ENCODE measurements at regions not wholly inside any gene's neighbourhood (a gene's known extent, or its start where the extent isn't known, plus 50 kb on each side); places are given as distances from the start of the nearest gene placed in this dataset.

GRCh38 chr15:75142499-75142898 is 59.2 kb upstream of the C15orf39 start:
- H3K4me3 ChIP-seq = no peak overlapping the region
- no peaks in the 10 kb centered on the region for H3K4me1 ChIP-seq
- no peak overlapping the region for H3K27ac ChIP-seq
- no peaks in the 10 kb centered on the region for H3K27me3 ChIP-seq
- intact Hi-C loops (cut with DNase I) = no loop called here
- H3K9me3 ChIP-seq = peaks cover 23% of the 10 kb centered on the region
- no peak for DNase-seq (ENCODE audit: extremely low spot score in 2 of 2)
- no peak for TF ChIP-seq POLR2AphosphoS5 (IDR thresholded peaks at IDR 0.05; ENCODE audit: insufficient read depth in 1 of 2, low read depth in 1 of 2)
- no peaks in the 10 kb centered on the region for H3K36me3 ChIP-seq

- Histone ChIP-seq H3K4me3 (no peak overlapping the region), H3K9me3 (peaks cover 23% of the 10 kb centered on the region), H3K27ac (no peak overlapping the region), H3K27me3 (no peaks in the 10 kb centered on the region), H3K36me3 (no peaks in the 10 kb centered on the region), H3K4me1 (no peaks in the 10 kb centered on the region)
- TF ChIP-seq POLR2A (IDR thresholded peaks at IDR 0.05) (no peak), CTCF (IDR thresholded peaks at IDR 0.05) (no peak), POLR2AphosphoS5 (IDR thresholded peaks at IDR 0.05; ENCODE audit: insufficient read depth in 1 of 2, low read depth in 1 of 2) (no peak)
- no peak for DNase-seq (ENCODE audit: extremely low spot score in 2 of 2)
- intact Hi-C loops (cut with DNase I) = no loop called here
These were observed 57.8 kb upstream of the C15orf39 start for GRCh38 chr15:75143738-75144334.

- intact Hi-C loops (cut with DNase I) = no loop called here
- H3K9me3 ChIP-seq = peaks cover 23% of the 10 kb centered on the region
- DNase-seq (ENCODE audit: extremely low spot score in 2 of 2) = no peak
These were observed 56.4 kb upstream of the C15orf39 start for GRCh38 chr15:75145027-75145841.

GRCh38 chr15:75148280-75148679 is 53.4 kb upstream of the C15orf39 start:
- TF ChIP-seq POLR2AphosphoS5 (IDR thresholded peaks at IDR 0.05; ENCODE audit: insufficient read depth in 1 of 2, low read depth in 1 of 2) (no peak), POLR2A (IDR thresholded peaks at IDR 0.05) (no peak), CTCF (IDR thresholded peaks at IDR 0.05) (no peak)
- intact Hi-C loops (cut with DNase I) = no loop called here
- peaks cover 12% of the 10 kb centered on the region for H3K9me3 ChIP-seq
- no peak overlapping the region for H3K4me3 ChIP-seq
- no peaks in the 10 kb centered on the region for H3K4me1 ChIP-seq
- DNase-seq (ENCODE audit: extremely low spot score in 2 of 2) = no peak
- no peak overlapping the region for H3K27ac ChIP-seq
- no peaks in the 10 kb centered on the region for H3K27me3 ChIP-seq
- H3K36me3 ChIP-seq = no peaks in the 10 kb centered on the region

More at GRCh38 chr15:75145027-75145841, 56.4 kb upstream of the C15orf39 start:
- Histone ChIP-seq H3K27ac (no peak overlapping the region), H3K27me3 (no peaks in the 10 kb centered on the region), H3K4me3 (no peak overlapping the region), H3K36me3 (no peaks in the 10 kb centered on the region), H3K4me1 (no peaks in the 10 kb centered on the region)
- TF ChIP-seq CTCF (IDR thresholded peaks at IDR 0.05) (no peak), POLR2AphosphoS5 (IDR thresholded peaks at IDR 0.05; ENCODE audit: insufficient read depth in 1 of 2, low read depth in 1 of 2) (no peak), POLR2A (IDR thresholded peaks at IDR 0.05) (no peak)

GRCh38 chr15:75149867-75150709 is 51.6 kb upstream of the C15orf39 start:
- DNase-seq (ENCODE audit: extremely low spot score in 2 of 2) = no peak

More at GRCh38 chr15:75149867-75150709, 51.6 kb upstream of the C15orf39 start:
- H3K27ac ChIP-seq = no peak overlapping the region
- no peaks in the 10 kb centered on the region for H3K36me3 ChIP-seq
- no peaks in the 10 kb centered on the region for H3K4me1 ChIP-seq
- H3K27me3 ChIP-seq = no peaks in the 10 kb centered on the region
- TF ChIP-seq POLR2A (IDR thresholded peaks at IDR 0.05) (no peak), POLR2AphosphoS5 (IDR thresholded peaks at IDR 0.05; ENCODE audit: insufficient read depth in 1 of 2, low read depth in 1 of 2) (no peak), CTCF (IDR thresholded peaks at IDR 0.05) (no peak)
- H3K9me3 ChIP-seq = peaks cover 4% of the 10 kb centered on the region
- intact Hi-C loops (cut with DNase I) = no loop called here
- H3K4me3 ChIP-seq = no peak overlapping the region

All from vagina (tissue), 2 donors.